T-cell (primary cell): ENCODE measurements at regions not wholly inside any gene's neighbourhood (a gene's known extent, or its start where the extent isn't known, plus 50 kb on each side); places are given as distances from the start of the nearest gene placed in this dataset.

Experiments used
- ATAC-seq, 4 experiments: fragments of 200-7000 bp in 3 of 4; fragments of 150-1000 bp in 1 of 4; cut with Tn5 transposase; replicated peaks in 1 of 4; 1 replicate in 3 of 4; 2 replicates in 1 of 4; pipeline ENCODE4 v1.10.0; 2021; ENCODE audit warnings: moderate library complexity in 3 of 4, mild to moderate bottlenecking in 2 of 4, moderate number of reproducible peaks in 1 of 4
- CTCF ChIA-PET, 2 donors: fragments of 300-600 bp; sonication (Branson Sonifier 250); formaldehyde crosslinking; loops; one replicate each; lab custom pipeline; 2022; ENCODE audit warnings: antibody characterized with exemption in 2 of 2; lab: Charles Lee
- POLR2A ChIA-PET, 2 donors: fragments of 300-600 bp; sonication (Branson Sonifier 250); formaldehyde crosslinking; loops; one replicate each; lab custom pipeline; 2022; ENCODE audit warnings: antibody characterized with exemption in 2 of 2; lab: Charles Lee
- DNase-seq, 35 experiments: peaks; one replicate each; pipeline versions ENCODE4 v3.0.0 to v3.0.0-alpha.2; 2013 to 2023
- H3K27ac ChIP-seq: one replicate; pipeline ENCODE4 v1.5.1; 2013; ENCODE audit warnings: low read length
- H3K27me3 ChIP-seq, 2 experiments: replicated peaks in 1 of 2; 1 replicate in 1 of 2; 2 replicates in 1 of 2; pipeline versions ENCODE4 v1.6.1 to v1.7.0; 2013; ENCODE audit warnings: low read length in 1 of 2, mixed read lengths in 1 of 2; ENCODE audit not compliant: control insufficient read depth in 2 of 2, insufficient read depth in 2 of 2; ENCODE audit errors: extremely low read depth in 1 of 2
- H3K36me3 ChIP-seq, 2 donors: 1 replicate in 1 of 2; 2 replicates in 1 of 2; pipeline versions ENCODE4 v1.6.1 to v1.7.0; 2013; ENCODE audit warnings: low read length in 1 of 2; ENCODE audit not compliant: control insufficient read depth in 2 of 2, insufficient read depth in 1 of 2; ENCODE audit errors: extremely low read depth in 1 of 2
- H3K4me1 ChIP-seq, 2 experiments: 1 replicate in 1 of 2; 2 replicates in 1 of 2; pipeline versions ENCODE4 v1.6.1 to v1.7.0; 2013; ENCODE audit warnings: low read length in 2 of 2, mixed read lengths in 1 of 2; ENCODE audit not compliant: insufficient read depth in 2 of 2, control insufficient read depth in 1 of 2; ENCODE audit errors: extremely low read depth in 1 of 2
- H3K4me3 ChIP-seq, 2 donors: 1 replicate in 1 of 2; 2 replicates in 1 of 2; pipeline versions ENCODE4 v1.5.1 to v1.7.0; 2013; ENCODE audit warnings: mild to moderate bottlenecking in 2 of 2, low read length in 1 of 2, moderate library complexity in 1 of 2; ENCODE audit not compliant: control insufficient read depth in 1 of 2; ENCODE audit errors: extremely low read depth in 1 of 2
- H3K9me3 ChIP-seq: 2 replicates; pipeline ENCODE4 v1.7.0; 2013
- H3K27ac Mint-ChIP-seq, 2 donors: one replicate each; pipeline ENCODE4 v1.8.0; 2020 to 2021; ENCODE audit warnings: mild to moderate bottlenecking in 2 of 2, mixed read lengths in 2 of 2
- H3K27me3 Mint-ChIP-seq, 2 donors: one replicate each; pipeline ENCODE4 v1.8.0; 2021 to 2022; ENCODE audit warnings: mixed read lengths in 2 of 2
- H3K36me3 Mint-ChIP-seq: one replicate; pipeline ENCODE4 v1.8.0; 2021; ENCODE audit warnings: mixed read lengths
- H3K4me1 Mint-ChIP-seq, 3 donors: one replicate each; pipeline ENCODE4 v1.8.0; 2020 to 2022; ENCODE audit warnings: mixed read lengths in 3 of 3, mild to moderate bottlenecking in 1 of 3
- H3K4me3 Mint-ChIP-seq, 3 donors: one replicate each; pipeline ENCODE4 v1.8.0; 2020 to 2022; ENCODE audit warnings: mild to moderate bottlenecking in 3 of 3, mixed read lengths in 3 of 3, moderate library complexity in 3 of 3
- H3K9me3 Mint-ChIP-seq, 3 donors: one replicate each; pipeline ENCODE4 v1.8.0; 2020 to 2022; ENCODE audit warnings: mixed read lengths in 3 of 3
- WGBS: methylation state at CpG from one replicate; pipeline ENCODE4 v1.1.5; 2013; ENCODE audit warnings: missing lambda C conversion rate; ENCODE audit not compliant: insufficient coverage; 5-methylcytosine and 5-hydroxymethylcytosine counted together

GRCh38 chr12:126067626-126068329 is 1002.5 kb downstream of the AACS start:
- H3K4me1 Mint-ChIP-seq = no peaks in the 10 kb centered on the region
- no peaks in the 10 kb centered on the region for H3K36me3 ChIP-seq
- no peak overlapping the region for H3K27ac Mint-ChIP-seq
- no peaks in the 10 kb centered on the region for H3K27me3 ChIP-seq
- no peaks in the 10 kb centered on the region for H3K36me3 Mint-ChIP-seq
- H3K27me3 Mint-ChIP-seq = no peaks in the 10 kb centered on the region
- peaks cover 8 to 16% (median 12%) of the 10 kb centered on the region in 3 donors for H3K9me3 Mint-ChIP-seq
- no peak overlapping the region for H3K4me3 ChIP-seq
- ChIA-PET CTCF (no interaction called here), POLR2A (no interaction called here)
- no peak for DNase-seq
- H3K9me3 ChIP-seq = no peaks in the 10 kb centered on the region
- no peak overlapping the region for H3K27ac ChIP-seq
- no peak for ATAC-seq
- no peak overlapping the region for H3K4me3 Mint-ChIP-seq
- H3K4me1 ChIP-seq = no peaks in the 10 kb centered on the region
- WGBS = no CpG with 5 or more reads among the region's 3 CpGs

- DNase-seq = peak in 13 of 35 experiments; percentile 0 to 43 (median 4)
- H3K9me3 ChIP-seq = no peaks in the 10 kb centered on the region
- no peak for ATAC-seq
- H3K4me1 ChIP-seq = no peaks in the 10 kb centered on the region
- H3K4me1 Mint-ChIP-seq = no peaks in the 10 kb centered on the region
- H3K4me3 Mint-ChIP-seq = no peak overlapping the region
- H3K36me3 ChIP-seq = no peaks in the 10 kb centered on the region
- H3K27me3 ChIP-seq = no peaks in the 10 kb centered on the region
- ChIA-PET POLR2A (no interaction called here), CTCF (no interaction called here)
- 33% methylated on average over 3 of the region's 4 CpGs for WGBS
- no peak overlapping the region for H3K27ac Mint-ChIP-seq
- no peak overlapping the region for H3K27ac ChIP-seq
- no peaks in the 10 kb centered on the region for H3K27me3 Mint-ChIP-seq
- peaks cover 8 to 16% (median 12%) of the 10 kb centered on the region in 3 donors for H3K9me3 Mint-ChIP-seq
- no peaks in the 10 kb centered on the region for H3K36me3 Mint-ChIP-seq
- H3K4me3 ChIP-seq = no peak overlapping the region
These were observed 1004.4 kb downstream of the AACS start for GRCh38 chr12:126069549-126070165.

GRCh38 chr12:126076515-126076914 is 1011.3 kb downstream of the AACS start:
- Mint-ChIP-seq H3K9me3 (peaks cover 0 to 11% (median 6%) of the 10 kb centered on the region in 3 donors), H3K36me3 (no peaks in the 10 kb centered on the region), H3K4me1 (no peaks in the 10 kb centered on the region), H3K27ac (no peak overlapping the region), H3K27me3 (no peaks in the 10 kb centered on the region), H3K4me3 (no peak overlapping the region)
- Histone ChIP-seq H3K27ac (no peak overlapping the region), H3K27me3 (no peaks in the 10 kb centered on the region), H3K9me3 (no peaks in the 10 kb centered on the region), H3K4me1 (no peaks in the 10 kb centered on the region), H3K36me3 (no peaks in the 10 kb centered on the region), H3K4me3 (no peak overlapping the region)
- ATAC-seq = no peak
- POLR2A ChIA-PET = no interaction called here
- CTCF ChIA-PET = no interaction called here
- 50% methylated on average over 1 of the region's 1 CpG for WGBS
- DNase-seq = no peak

GRCh38 chr12:126083926-126084325 is 1018.7 kb downstream of the AACS start:
- 85% methylated on average over 7 of the region's 8 CpGs for WGBS
- H3K4me1 Mint-ChIP-seq = no peaks in the 10 kb centered on the region
- ATAC-seq (no peak), DNase-seq (no peak)
- no peaks in the 10 kb centered on the region for H3K36me3 ChIP-seq
- H3K27me3 ChIP-seq = no peaks in the 10 kb centered on the region
- H3K27ac ChIP-seq = no peak overlapping the region
- no peaks in the 10 kb centered on the region for H3K36me3 Mint-ChIP-seq
- H3K9me3 ChIP-seq = no peaks in the 10 kb centered on the region
- no peaks in the 10 kb centered on the region for H3K4me1 ChIP-seq
- ChIA-PET CTCF (interaction anchor here in 1 of 2 donors (0.5 kb wide), 1 partner anchor 110 kb away, joined by 3 read pairs; no protein-coding TSS in a partner anchor), POLR2A (no interaction called here)
- H3K4me3 Mint-ChIP-seq = no peak overlapping the region
- H3K9me3 Mint-ChIP-seq = peaks cover 4 to 22% (median 13%) of the 10 kb centered on the region in 3 donors
- H3K27me3 Mint-ChIP-seq = no peaks in the 10 kb centered on the region
- no peak overlapping the region for H3K27ac Mint-ChIP-seq
- no peak overlapping the region for H3K4me3 ChIP-seq

GRCh38 chr12:126084480-126084879 is 1019.2 kb downstream of the AACS start:
- no peak overlapping the region for H3K4me3 Mint-ChIP-seq
- peaks cover 4 to 19% (median 10%) of the 10 kb centered on the region in 3 donors for H3K9me3 Mint-ChIP-seq
- no peak for DNase-seq
- H3K36me3 ChIP-seq = no peaks in the 10 kb centered on the region
- ATAC-seq = no peak
- no peaks in the 10 kb centered on the region for H3K4me1 ChIP-seq
- no peak overlapping the region for H3K27ac Mint-ChIP-seq
- no peaks in the 10 kb centered on the region for H3K4me1 Mint-ChIP-seq
- no peak overlapping the region for H3K27ac ChIP-seq
- ChIA-PET POLR2A (no interaction called here), CTCF (interaction anchor here in 1 of 2 donors (0.5 kb wide), 1 partner anchor 111 kb away, joined by 3 read pairs; no protein-coding TSS in a partner anchor)
- H3K36me3 Mint-ChIP-seq = no peaks in the 10 kb centered on the region
- no peaks in the 10 kb centered on the region for H3K27me3 Mint-ChIP-seq
- H3K27me3 ChIP-seq = no peaks in the 10 kb centered on the region
- H3K9me3 ChIP-seq = no peaks in the 10 kb centered on the region
- no peak overlapping the region for H3K4me3 ChIP-seq

GRCh38 chr12:126086242-126086641 is 1021.0 kb downstream of the AACS start:
- H3K36me3 Mint-ChIP-seq = no peaks in the 10 kb centered on the region
- H3K27me3 Mint-ChIP-seq = no peaks in the 10 kb centered on the region
- no peak overlapping the region for H3K4me3 Mint-ChIP-seq
- DNase-seq (no peak), ATAC-seq (no peak)
- Histone ChIP-seq H3K27ac (no peak overlapping the region), H3K9me3 (no peaks in the 10 kb centered on the region), H3K27me3 (no peaks in the 10 kb centered on the region), H3K4me1 (no peaks in the 10 kb centered on the region), H3K4me3 (no peak overlapping the region), H3K36me3 (no peaks in the 10 kb centered on the region)
- WGBS = 20% methylated on average over 2 of the region's 3 CpGs
- H3K27ac Mint-ChIP-seq = no peak overlapping the region
- CTCF ChIA-PET = no interaction called here
- no peaks in the 10 kb centered on the region for H3K4me1 Mint-ChIP-seq
- H3K9me3 Mint-ChIP-seq = peaks cover 4 to 16% (median 10%) of the 10 kb centered on the region in 3 donors
- POLR2A ChIA-PET = no interaction called here
